Gastroesophageal sphincter (tissue), 4 donors: ENCODE measurements at regions not wholly inside any gene's neighbourhood (a gene's known extent, or its start where the extent isn't known, plus 50 kb on each side); places are given as distances from the start of the nearest gene placed in this dataset.

Source experiments
- ATAC-seq: fragments of 150-250 bp; one replicate; pipeline ENCODE4 v1.9.1; 2016; ENCODE audit warnings: mild to moderate bottlenecking, moderate library complexity
- H3K27ac ChIP-seq, 4 donors: fragments of 200-600 bp; sonication (generic) in 3 of 4; 1 replicate in 3 of 4; 2 replicates in 1 of 4; pipeline ENCODE4 v1.5.1; 2016 to 2019
- H3K27me3 ChIP-seq: fragments of 200-600 bp; sonication (generic); one replicate; pipeline ENCODE4 v1.5.1; 2019
- H3K36me3 ChIP-seq, 2 donors: fragments of 200-600 bp; sonication (generic); one replicate each; pipeline ENCODE4 v1.5.1; 2019; ENCODE audit warnings: control low read depth in 1 of 2
- H3K4me1 ChIP-seq, 3 donors: fragments of 200-600 bp; sonication (generic); 1 replicate in 2 of 3; 2 replicates in 1 of 3; pipeline ENCODE4 v1.5.1; 2016 to 2019; ENCODE audit warnings: control low read depth in 2 of 3
- H3K4me3 ChIP-seq, 2 donors: fragments of 200-600 bp; sonication (generic); one replicate each; pipeline ENCODE4 v1.5.1; 2019; ENCODE audit warnings: mild to moderate bottlenecking in 1 of 2, moderate library complexity in 1 of 2
- H3K9me3 ChIP-seq, 3 donors: fragments of 200-600 bp; sonication (generic); one replicate each; pipeline ENCODE4 v1.5.1; 2017 to 2019; ENCODE audit warnings: control low read depth in 2 of 3
- CTCF ChIP-seq, 4 experiments: fragments of 200-600 bp in 2 of 4; fragments of 450-650 bp in 2 of 4; sonication (generic) in 1 of 4; IDR thresholded peaks; one replicate each; pipeline ENCODE4 v1.5.1; 2017 to 2019; ENCODE audit warnings: antibody characterized with exemption in 4 of 4, mild to moderate bottlenecking in 2 of 4, moderate library complexity in 2 of 4
- EP300 ChIP-seq: sonication (generic); formaldehyde crosslinking; IDR thresholded peaks from one replicate; pipeline ENCODE4 v1.6.1; 2017; ENCODE audit warnings: antibody characterized with exemption, mild to moderate bottlenecking
- POLR2A ChIP-seq, 2 donors: fragments of 450-650 bp; IDR thresholded peaks; one replicate each; pipeline ENCODE4 v1.6.1; 2017; ENCODE audit warnings: antibody characterized with exemption in 2 of 2, mild to moderate bottlenecking in 2 of 2, moderate library complexity in 1 of 2
- POLR2AphosphoS5 ChIP-seq: sonication (generic); formaldehyde crosslinking; IDR thresholded peaks from one replicate; pipeline ENCODE4 v1.6.1; 2017; ENCODE audit warnings: antibody characterized with exemption
- WGBS, 2 donors: methylation state at CpG; one replicate each; pipeline ENCODE4 v1.1.5; 2018; ENCODE audit warnings: low coverage in 1 of 2; 5-methylcytosine and 5-hydroxymethylcytosine counted together

DNA sequence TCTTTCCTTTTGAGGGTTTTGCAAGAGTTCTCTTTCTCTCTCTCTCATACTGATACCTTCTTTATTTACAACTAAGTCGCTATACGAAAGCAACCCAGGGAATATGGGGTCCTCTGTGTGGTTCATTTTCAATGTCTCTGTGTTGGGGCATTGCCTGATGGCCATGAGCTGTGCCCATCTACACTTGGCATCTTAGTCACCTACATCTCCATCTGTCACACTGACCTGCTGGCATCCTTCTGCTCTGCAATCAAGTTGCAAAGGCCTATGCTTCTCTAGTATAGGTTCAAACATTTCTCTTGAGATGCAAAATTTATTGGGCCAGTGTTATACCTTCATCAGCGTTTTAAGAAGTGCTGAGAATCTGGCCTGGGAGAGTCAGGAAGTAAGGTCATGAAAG, 228.2 kb downstream of the MTRR start:
- Histone ChIP-seq H3K27me3 (no peaks in the 10 kb centered on the region), H3K4me3 (no peak overlapping the region), H3K4me1 (no peaks in the 10 kb centered on the region), H3K36me3 (no peaks in the 10 kb centered on the region), H3K9me3 (peaks cover 0 to 5% (median 0%) of the 10 kb centered on the region in 3 donors), H3K27ac (no peak overlapping the region)
- no peak for TF ChIP-seq POLR2AphosphoS5
- TF ChIP-seq EP300, result no peak
- TF ChIP-seq POLR2A (IDR thresholded peaks at IDR 0.05), result no peak
- TF ChIP-seq CTCF (IDR thresholded peaks at IDR 0.05), result no peak
- no peak for ATAC-seq
- 73 to 87% methylated on average over 2 to 3 of the region's 3 CpGs for WGBS, 2 donors

GRCh38 chr5:8098081-8098480, 229.1 kb downstream of the MTRR start:
- 50 to 59% methylated on average over 1 to 2 of the region's 2 CpGs for WGBS, 2 donors
- ATAC-seq, result no peak
- Histone ChIP-seq H3K36me3 (no peaks in the 10 kb centered on the region), H3K27me3 (no peaks in the 10 kb centered on the region), H3K9me3 (peaks cover 0 to 5% (median 0%) of the 10 kb centered on the region in 3 donors), H3K4me1 (no peaks in the 10 kb centered on the region), H3K27ac (no peak overlapping the region), H3K4me3 (no peak overlapping the region)
- no peak for TF ChIP-seq EP300
- no peak for TF ChIP-seq CTCF (IDR thresholded peaks at IDR 0.05)
- TF ChIP-seq POLR2A (IDR thresholded peaks at IDR 0.05), result no peak
- no peak for TF ChIP-seq POLR2AphosphoS5

GRCh38 chr5:8102714-8103113, 233.8 kb downstream of the MTRR start:
- peaks cover 0 to 5% (median 0%) of the 10 kb centered on the region in 3 donors for H3K9me3 ChIP-seq
- ATAC-seq, result no peak
- no peaks in the 10 kb centered on the region for H3K27me3 ChIP-seq
- no peak overlapping the region for H3K4me3 ChIP-seq
- no peak overlapping the region for H3K27ac ChIP-seq
- TF ChIP-seq CTCF (IDR thresholded peaks at IDR 0.05) (no peak), POLR2A (IDR thresholded peaks at IDR 0.05) (no peak), POLR2AphosphoS5 (no peak), EP300 (no peak)
- no peaks in the 10 kb centered on the region for H3K4me1 ChIP-seq
- no peaks in the 10 kb centered on the region for H3K36me3 ChIP-seq
- 53 to 78% methylated on average over 1 of the region's 1 CpG for WGBS, 2 donors

GRCh38 chr5:8114597-8115266, 245.8 kb downstream of the MTRR start:
- Histone ChIP-seq H3K4me3 (no peak overlapping the region), H3K9me3 (no peaks in the 10 kb centered on the region), H3K4me1 (no peaks in the 10 kb centered on the region), H3K36me3 (no peaks in the 10 kb centered on the region), H3K27ac (no peak overlapping the region), H3K27me3 (no peaks in the 10 kb centered on the region)
- TF ChIP-seq POLR2A (IDR thresholded peaks at IDR 0.05) (no peak), EP300 (no peak), POLR2AphosphoS5 (no peak)
- 71 to 95% methylated on average over 1 to 2 of the region's 3 CpGs for WGBS, 2 donors
- ATAC-seq, result no peak

GRCh38 chr5:8123559-8123958, 254.6 kb downstream of the MTRR start:
- Histone ChIP-seq H3K9me3 (no peaks in the 10 kb centered on the region), H3K36me3 (no peaks in the 10 kb centered on the region), H3K27ac (no peak overlapping the region), H3K4me1 (no peaks in the 10 kb centered on the region), H3K27me3 (no peaks in the 10 kb centered on the region), H3K4me3 (no peak overlapping the region)
- 21% methylated on average over 3 of the region's 3 CpGs; no CpG with 5 or more reads in 1 of the 2 donors for WGBS, 2 donors
- TF ChIP-seq POLR2AphosphoS5 (no peak), POLR2A (IDR thresholded peaks at IDR 0.05) (no peak), CTCF (IDR thresholded peaks at IDR 0.05) (no peak), EP300 (no peak)
- no peak for ATAC-seq
